ENCODE measurements at regions not wholly inside any gene's neighbourhood (a gene's known extent, or its start where the extent isn't known, plus 50 kb on each side); places are given as distances from the start of the nearest gene placed in this dataset.

DNA sequence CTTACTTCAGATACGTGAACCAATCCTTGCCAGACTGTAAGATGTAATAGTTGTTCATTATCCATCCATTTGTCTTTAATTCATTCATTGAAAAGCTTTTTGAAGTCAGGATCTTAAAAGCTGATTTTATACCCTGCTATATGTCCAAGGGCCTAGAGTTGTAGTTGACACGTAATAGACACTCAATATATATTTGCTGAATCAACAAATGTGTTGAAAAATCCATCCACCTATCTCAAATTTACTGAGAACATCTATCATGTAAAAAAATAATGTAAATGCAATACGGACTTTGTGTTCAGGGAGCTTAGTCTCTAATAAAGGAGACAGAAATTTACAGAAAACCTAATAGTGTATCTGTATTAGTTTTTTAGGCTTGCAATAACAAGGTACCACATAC lies 521.0 kb downstream of the METTL15 start:
- no peak for DNase-seq
- H3K4me1 ChIP-seq = no peaks in the 10 kb centered on the region
- H3K36me3 ChIP-seq = no peaks in the 10 kb centered on the region
- TF ChIP-seq, protein P1, sequence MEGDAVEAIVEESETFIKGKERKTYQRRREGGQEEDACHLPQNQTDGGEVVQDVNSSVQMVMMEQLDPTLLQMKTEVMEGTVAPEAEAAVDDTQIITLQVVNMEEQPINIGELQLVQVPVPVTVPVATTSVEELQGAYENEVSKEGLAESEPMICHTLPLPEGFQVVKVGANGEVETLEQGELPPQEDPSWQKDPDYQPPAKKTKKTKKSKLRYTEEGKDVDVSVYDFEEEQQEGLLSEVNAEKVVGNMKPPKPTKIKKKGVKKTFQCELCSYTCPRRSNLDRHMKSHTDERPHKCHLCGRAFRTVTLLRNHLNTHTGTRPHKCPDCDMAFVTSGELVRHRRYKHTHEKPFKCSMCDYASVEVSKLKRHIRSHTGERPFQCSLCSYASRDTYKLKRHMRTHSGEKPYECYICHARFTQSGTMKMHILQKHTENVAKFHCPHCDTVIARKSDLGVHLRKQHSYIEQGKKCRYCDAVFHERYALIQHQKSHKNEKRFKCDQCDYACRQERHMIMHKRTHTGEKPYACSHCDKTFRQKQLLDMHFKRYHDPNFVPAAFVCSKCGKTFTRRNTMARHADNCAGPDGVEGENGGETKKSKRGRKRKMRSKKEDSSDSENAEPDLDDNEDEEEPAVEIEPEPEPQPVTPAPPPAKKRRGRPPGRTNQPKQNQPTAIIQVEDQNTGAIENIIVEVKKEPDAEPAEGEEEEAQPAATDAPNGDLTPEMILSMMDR (IDR thresholded peaks at IDR 0.05; ENCODE audit: borderline replicate concordance) = no peak
- no peak overlapping the region for H3K4me3 ChIP-seq
- no peak overlapping the region for H3K27ac ChIP-seq (replicated peaks)
- intact Hi-C loops (cut with micrococcal nuclease) = no loop called here
- H3K9me3 ChIP-seq (replicated peaks) = no peaks in the 10 kb centered on the region
- H3K27me3 ChIP-seq (ENCODE audit: low read depth) = no peaks in the 10 kb centered on the region

DNA sequence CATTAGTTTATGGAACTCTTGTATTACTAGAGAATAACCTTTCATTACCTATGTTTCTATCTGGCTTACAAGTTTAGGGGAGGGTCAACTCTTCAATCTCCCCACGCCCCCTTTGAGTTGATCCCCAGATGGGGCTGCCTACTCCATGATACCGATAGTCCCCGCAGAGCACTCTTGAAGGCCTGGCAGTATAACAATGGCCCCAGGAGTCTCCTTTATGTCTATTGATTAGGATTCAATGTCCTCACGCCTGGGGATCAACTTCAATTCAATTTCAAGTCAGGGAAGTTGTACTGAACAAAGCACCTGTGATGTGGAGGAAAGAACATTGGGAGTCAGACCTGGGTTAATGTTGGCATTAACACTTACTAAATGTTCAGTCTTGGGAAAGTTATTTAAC lies 520.2 kb downstream of the METTL15 start:
- no peaks in the 10 kb centered on the region for H3K36me3 ChIP-seq
- intact Hi-C loops (cut with micrococcal nuclease) = no loop called here
- no peaks in the 10 kb centered on the region for H3K9me3 ChIP-seq (replicated peaks)
- no peaks in the 10 kb centered on the region for H3K4me1 ChIP-seq
- DNase-seq = no peak
- H3K27ac ChIP-seq (replicated peaks) = no peak overlapping the region
- H3K27me3 ChIP-seq (ENCODE audit: low read depth) = no peaks in the 10 kb centered on the region
- H3K4me3 ChIP-seq = no peak overlapping the region
- TF ChIP-seq, protein P1 (IDR thresholded peaks at IDR 0.05; ENCODE audit: borderline replicate concordance) = no peak

DNA sequence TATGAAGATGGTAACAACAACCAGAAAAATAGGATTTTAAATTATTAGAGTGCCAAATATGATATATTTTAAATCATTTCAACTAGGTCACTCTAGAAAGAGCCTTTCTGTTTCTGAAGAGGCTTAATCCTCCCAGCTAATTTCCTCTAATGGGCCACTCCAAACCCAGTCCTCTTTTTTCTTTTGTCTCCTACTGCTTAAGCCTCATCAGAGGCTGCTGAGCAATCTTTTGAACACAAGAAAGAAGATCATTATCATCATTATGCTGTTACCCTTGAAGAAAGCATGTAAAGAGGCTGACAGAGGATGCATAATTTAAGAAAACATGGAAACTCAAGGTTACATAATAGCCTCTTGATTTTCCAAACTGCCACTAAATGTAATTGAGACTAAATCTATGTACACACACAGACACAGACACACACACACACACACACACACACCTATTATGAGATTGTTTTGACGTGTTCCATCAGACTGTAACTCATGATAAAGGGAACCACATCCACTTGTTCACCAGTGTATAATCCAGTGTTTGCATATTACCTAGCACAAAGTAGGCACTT lies 519.6 kb downstream of the METTL15 start:
- TF ChIP-seq, protein P1 (IDR thresholded peaks at IDR 0.05; ENCODE audit: borderline replicate concordance) = no peak
- no peak overlapping the region for H3K4me3 ChIP-seq
- H3K27ac ChIP-seq (replicated peaks) = no peak overlapping the region
- H3K4me1 ChIP-seq = no peaks in the 10 kb centered on the region
- no peaks in the 10 kb centered on the region for H3K9me3 ChIP-seq (replicated peaks)
- no peak for DNase-seq
- no peaks in the 10 kb centered on the region for H3K27me3 ChIP-seq (ENCODE audit: low read depth)
- no peaks in the 10 kb centered on the region for H3K36me3 ChIP-seq
- intact Hi-C loops (cut with micrococcal nuclease) = no loop called here

DNA sequence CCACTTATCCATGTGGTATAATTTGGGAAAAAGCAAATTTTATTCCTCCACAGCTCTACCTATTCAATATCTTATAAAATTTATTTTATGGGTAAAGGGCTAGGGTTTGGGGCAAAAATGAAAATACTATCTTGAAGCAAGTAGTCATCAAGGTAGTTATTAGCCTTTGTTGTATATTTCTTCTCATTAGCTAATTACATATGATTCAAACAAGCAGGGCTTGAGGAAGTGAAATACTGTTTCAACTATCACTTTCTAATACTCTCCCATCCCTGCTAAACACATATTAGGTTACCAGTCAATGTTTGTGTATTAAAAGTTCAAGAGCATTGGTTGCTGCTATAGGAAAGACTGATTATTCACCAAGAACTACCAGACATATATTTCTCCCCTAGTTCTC lies 517.3 kb downstream of the METTL15 start:
- DNase-seq = no peak

DNA sequence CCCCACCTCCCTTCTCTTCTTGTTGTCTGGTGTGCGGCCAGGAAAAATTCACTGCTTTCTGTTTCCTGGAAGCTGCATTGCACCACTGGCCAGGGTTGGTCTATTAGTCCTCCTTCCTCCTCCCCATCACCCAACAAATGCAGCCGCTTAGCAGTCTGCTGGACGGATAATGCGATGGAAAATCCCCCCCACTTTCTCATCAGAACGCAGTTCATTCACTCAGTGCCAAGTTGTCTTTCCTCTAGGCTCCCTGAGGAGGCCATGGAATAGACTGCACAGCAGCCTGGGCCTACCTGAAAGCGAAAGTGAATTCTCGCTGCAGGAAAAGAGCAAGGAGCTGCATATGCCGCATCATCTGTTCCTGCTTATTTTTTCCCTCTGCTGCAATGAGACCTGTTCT lies 513.6 kb downstream of the METTL15 start:
- Histone ChIP-seq H3K27me3 (ENCODE audit: low read depth) (no peaks in the 10 kb centered on the region), H3K36me3 (no peaks in the 10 kb centered on the region), H3K9me3 (replicated peaks) (no peaks in the 10 kb centered on the region), H3K4me1 (peaks cover 5% of the 10 kb centered on the region), H3K4me3 (peak overlapping the region; percentile 41), H3K27ac (replicated peaks) (no peak overlapping the region)
- intact Hi-C loops (cut with micrococcal nuclease) = no loop called here
- TF ChIP-seq, protein P1 (IDR thresholded peaks at IDR 0.05; ENCODE audit: borderline replicate concordance) = no peak
- no peak for DNase-seq

More for the DNA sequence above, 517.3 kb downstream of the METTL15 start:
- intact Hi-C loops (cut with micrococcal nuclease) = no loop called here
- H3K4me3 ChIP-seq = no peak overlapping the region
- H3K27me3 ChIP-seq (ENCODE audit: low read depth) = no peaks in the 10 kb centered on the region
- H3K36me3 ChIP-seq = no peaks in the 10 kb centered on the region
- no peaks in the 10 kb centered on the region for H3K9me3 ChIP-seq (replicated peaks)
- TF ChIP-seq, protein P1 (IDR thresholded peaks at IDR 0.05; ENCODE audit: borderline replicate concordance) = no peak
- H3K27ac ChIP-seq (replicated peaks) = no peak overlapping the region
- H3K4me1 ChIP-seq = peaks cover 5% of the 10 kb centered on the region

Measured in left ventricle myocardium inferior (tissue), 1 donor.